WERI-Rb-1 (cell line): ENCODE measurements at regions not wholly inside any gene's neighbourhood (a gene's known extent, or its start where the extent isn't known, plus 50 kb on each side); places are given as distances from the start of the nearest gene placed in this dataset.

Experiments used
- DNase-seq: peaks from one replicate; pipeline ENCODE4 v3.0.0-alpha.2; 2020
- H3K27ac ChIP-seq: fragments of 250-450 bp; sonication (Bioruptor Pico); 2 replicates; pipeline ENCODE4 v1.5.1; 2020; ENCODE audit warnings: mild to moderate bottlenecking, moderate library complexity
- H3K27me3 ChIP-seq: fragments of 250-450 bp; sonication (Bioruptor Pico); 2 replicates; pipeline ENCODE4 v1.5.1; 2021; ENCODE audit warnings: mild to moderate bottlenecking, low read depth, moderate library complexity; ENCODE audit not compliant: insufficient read depth, severe bottlenecking
- H3K36me3 ChIP-seq: fragments of 250-450 bp; sonication (Bioruptor Pico); 2 replicates; pipeline ENCODE4 v1.5.1; 2020; ENCODE audit warnings: mild to moderate bottlenecking, moderate library complexity
- H3K4me3 ChIP-seq: 2 replicates; pipeline ENCODE4 v1.5.1; 2011; ENCODE audit warnings: low read depth, mild to moderate bottlenecking, control low read depth, low read length
- H3K9me3 ChIP-seq: fragments of 250-450 bp; sonication (Bioruptor Pico); 2 replicates; pipeline ENCODE4 v1.5.1; 2021; ENCODE audit warnings: mild to moderate bottlenecking, moderate library complexity; ENCODE audit not compliant: severe bottlenecking
- TF ChIP-seq, protein P1 (sequence below): IDR thresholded peaks from 2 replicates; pipeline ENCODE4 v1.5.1; 2011; ENCODE audit warnings: low read depth, mild to moderate bottlenecking, control low read depth, inconsistent platforms, low read length

DNA sequence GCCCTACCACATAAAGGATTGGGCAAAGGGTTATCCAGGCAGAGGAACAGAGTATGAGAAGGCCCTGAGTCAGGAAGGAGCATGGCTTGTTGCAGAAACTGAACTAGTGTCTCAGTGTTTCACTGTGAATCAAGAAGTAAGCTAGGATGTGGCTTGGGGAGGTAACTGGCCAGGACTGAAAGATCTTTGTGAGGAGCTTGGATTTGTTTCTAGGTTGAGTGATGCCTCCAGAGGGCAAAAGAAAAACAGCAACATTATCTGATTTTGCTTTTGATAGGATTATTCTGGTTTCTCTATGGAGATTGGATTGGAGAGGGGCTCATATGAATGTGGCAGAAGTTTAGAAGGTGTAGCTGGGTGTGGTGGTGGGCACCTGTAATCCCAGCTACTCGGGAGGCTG is 137.9 kb upstream of the HDAC9 start:
- Histone ChIP-seq H3K9me3 (no peaks in the 10 kb centered on the region), H3K27me3 (no peaks in the 10 kb centered on the region), H3K36me3 (no peaks in the 10 kb centered on the region), H3K4me3 (no peak overlapping the region), H3K27ac (no peak overlapping the region)
- TF ChIP-seq, protein P1, sequence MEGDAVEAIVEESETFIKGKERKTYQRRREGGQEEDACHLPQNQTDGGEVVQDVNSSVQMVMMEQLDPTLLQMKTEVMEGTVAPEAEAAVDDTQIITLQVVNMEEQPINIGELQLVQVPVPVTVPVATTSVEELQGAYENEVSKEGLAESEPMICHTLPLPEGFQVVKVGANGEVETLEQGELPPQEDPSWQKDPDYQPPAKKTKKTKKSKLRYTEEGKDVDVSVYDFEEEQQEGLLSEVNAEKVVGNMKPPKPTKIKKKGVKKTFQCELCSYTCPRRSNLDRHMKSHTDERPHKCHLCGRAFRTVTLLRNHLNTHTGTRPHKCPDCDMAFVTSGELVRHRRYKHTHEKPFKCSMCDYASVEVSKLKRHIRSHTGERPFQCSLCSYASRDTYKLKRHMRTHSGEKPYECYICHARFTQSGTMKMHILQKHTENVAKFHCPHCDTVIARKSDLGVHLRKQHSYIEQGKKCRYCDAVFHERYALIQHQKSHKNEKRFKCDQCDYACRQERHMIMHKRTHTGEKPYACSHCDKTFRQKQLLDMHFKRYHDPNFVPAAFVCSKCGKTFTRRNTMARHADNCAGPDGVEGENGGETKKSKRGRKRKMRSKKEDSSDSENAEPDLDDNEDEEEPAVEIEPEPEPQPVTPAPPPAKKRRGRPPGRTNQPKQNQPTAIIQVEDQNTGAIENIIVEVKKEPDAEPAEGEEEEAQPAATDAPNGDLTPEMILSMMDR: peak; percentile 32; the same call in 1 of the 2 replicates
- no peak for DNase-seq

DNA sequence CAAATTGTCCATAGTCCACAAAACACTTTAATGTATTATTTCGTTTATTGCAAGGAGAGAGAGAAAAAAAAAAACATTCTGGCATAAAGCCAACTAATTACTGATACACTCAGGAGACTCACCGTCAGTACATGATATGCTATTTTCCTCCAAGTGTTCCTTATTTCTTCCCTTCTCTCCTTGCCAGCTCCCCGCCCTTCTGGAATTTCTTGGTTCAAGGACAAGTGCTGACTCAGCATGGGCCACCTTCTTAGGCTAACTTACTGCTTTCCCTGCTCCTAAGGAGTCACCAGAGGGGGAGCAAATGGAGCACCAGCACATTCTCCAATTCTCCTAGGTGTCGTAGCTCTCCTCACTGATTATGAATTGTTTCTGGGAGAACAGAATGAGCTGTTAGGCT is 133.8 kb upstream of the HDAC9 start:
- Histone ChIP-seq H3K27me3 (no peaks in the 10 kb centered on the region), H3K9me3 (no peaks in the 10 kb centered on the region)
- DNase-seq: peak; percentile 13

DNA sequence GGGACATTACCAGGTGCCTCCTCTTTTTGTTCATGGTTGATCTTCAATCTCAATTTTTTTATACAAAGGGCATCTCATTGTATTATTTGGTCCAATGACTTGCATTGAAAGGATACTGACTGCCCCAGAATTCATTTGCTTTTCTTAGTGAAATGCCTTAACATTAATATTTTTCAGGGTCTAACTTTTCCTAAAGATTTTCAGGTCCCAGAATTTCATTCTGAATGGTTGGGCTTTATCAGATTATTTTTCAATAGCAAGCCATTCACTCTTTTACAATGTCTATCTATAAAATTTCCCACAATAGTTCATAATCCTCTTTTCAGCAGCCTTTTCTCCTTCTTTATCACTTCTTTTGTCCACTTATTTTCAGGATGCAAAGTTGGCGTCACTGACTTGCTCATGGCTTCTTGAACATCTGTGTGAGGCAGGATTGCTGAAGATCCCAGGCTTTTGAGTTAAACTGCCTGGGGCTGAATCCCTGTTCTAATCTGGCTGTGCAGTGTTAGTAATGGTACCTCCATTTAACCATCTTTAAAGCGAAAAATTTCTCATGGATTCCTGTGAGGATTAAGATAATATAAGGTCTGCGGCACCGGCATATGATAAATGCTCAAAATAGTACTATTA is 131.7 kb upstream of the HDAC9 start:
- Histone ChIP-seq H3K27me3 (no peaks in the 10 kb centered on the region), H3K9me3 (no peaks in the 10 kb centered on the region), H3K4me3 (no peak overlapping the region), H3K36me3 (no peaks in the 10 kb centered on the region), H3K27ac (no peak overlapping the region)
- TF ChIP-seq, protein P1: no peak
- DNase-seq: no peak

More for the DNA sequence above, 133.8 kb upstream of the HDAC9 start:
- H3K36me3 ChIP-seq: no peaks in the 10 kb centered on the region
- H3K27ac ChIP-seq: no peak overlapping the region
- TF ChIP-seq, protein P1: no peak
- no peak overlapping the region for H3K4me3 ChIP-seq

DNA sequence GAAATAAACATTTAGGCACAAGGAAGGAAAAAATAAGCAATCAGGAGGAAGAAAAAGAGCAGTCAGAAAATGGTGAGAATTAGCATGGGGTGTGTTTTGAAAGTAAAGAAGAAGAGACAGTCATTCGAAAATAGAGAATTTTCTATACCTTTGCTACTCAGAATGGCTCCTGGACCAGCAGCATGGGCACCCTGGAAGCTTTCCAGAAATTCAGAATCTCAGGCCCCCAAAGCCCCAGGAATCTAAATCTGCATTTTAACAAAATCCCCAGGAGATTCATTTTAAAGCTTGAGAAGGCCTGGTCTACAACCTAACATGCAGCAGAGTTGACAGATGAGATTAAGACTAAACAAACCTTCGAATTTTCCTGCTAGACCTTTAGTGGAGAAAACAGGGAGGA is 131.2 kb upstream of the HDAC9 start:
- Histone ChIP-seq H3K9me3 (no peaks in the 10 kb centered on the region), H3K27me3 (no peaks in the 10 kb centered on the region), H3K36me3 (no peaks in the 10 kb centered on the region), H3K27ac (no peak overlapping the region), H3K4me3 (no peak overlapping the region)
- TF ChIP-seq, protein P1: no peak
- DNase-seq: no peak

DNA sequence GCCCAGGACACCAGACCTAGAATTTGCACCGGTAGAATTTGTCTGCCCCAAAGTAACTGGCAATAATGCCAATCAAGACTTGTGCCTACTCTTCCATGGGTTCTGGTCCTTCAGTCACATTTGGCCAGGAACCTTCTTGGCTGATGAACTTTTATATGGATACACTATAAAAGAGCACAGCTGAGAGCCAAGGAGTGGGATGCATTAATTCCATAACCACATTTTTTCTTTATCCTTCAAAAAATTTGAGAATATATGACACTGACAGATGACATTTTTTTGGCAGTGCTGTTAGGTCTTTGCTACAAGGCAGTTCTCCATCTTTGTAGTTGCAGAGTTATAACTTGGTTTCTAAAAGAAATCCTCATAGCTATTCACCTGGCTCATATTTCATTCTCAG is 129.2 kb upstream of the HDAC9 start:
- TF ChIP-seq, protein P1: no peak
- DNase-seq: no peak
- H3K27ac ChIP-seq: no peak overlapping the region
- no peaks in the 10 kb centered on the region for H3K36me3 ChIP-seq
- H3K27me3 ChIP-seq: no peaks in the 10 kb centered on the region
- no peak overlapping the region for H3K4me3 ChIP-seq
- no peaks in the 10 kb centered on the region for H3K9me3 ChIP-seq

DNA sequence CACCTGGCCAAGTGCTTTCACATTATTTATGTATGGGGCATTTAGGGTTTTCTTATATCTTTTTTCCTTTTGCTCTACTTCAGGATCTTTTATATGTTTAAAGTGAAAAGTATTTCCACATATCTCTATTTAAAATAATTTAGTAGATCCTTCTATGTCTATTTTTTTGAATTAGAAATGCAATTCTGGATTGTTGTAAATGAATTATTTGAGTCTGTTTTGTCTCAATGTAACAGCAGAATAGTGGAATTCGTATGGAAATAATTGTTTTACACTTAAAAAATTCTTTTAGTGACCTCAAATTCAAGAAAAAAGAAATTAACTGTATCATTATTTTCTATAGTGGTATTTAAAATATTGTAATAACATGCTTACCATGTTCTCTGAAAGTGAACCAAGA is 126.5 kb upstream of the HDAC9 start:
- TF ChIP-seq, protein P1: no peak
- DNase-seq: no peak
- no peaks in the 10 kb centered on the region for H3K9me3 ChIP-seq
- H3K4me3 ChIP-seq: no peak overlapping the region
- H3K27me3 ChIP-seq: no peaks in the 10 kb centered on the region
- H3K27ac ChIP-seq: no peak overlapping the region
- no peaks in the 10 kb centered on the region for H3K36me3 ChIP-seq
